HG03521 (cell line): ENCODE measurements at regions not wholly inside any gene's neighbourhood (a gene's known extent, or its start where the extent isn't known, plus 50 kb on each side); places are given as distances from the start of the nearest gene placed in this dataset.
A peak's percentile ranks its signal among the peaks of the same experiment; 100 is the strongest.

Experiments used
- ATAC-seq: cut with Tn5 transposase; IDR thresholded peaks from one replicate; pipeline ENCODE4 v1.9.1; 2021; ENCODE audit warnings: mild to moderate bottlenecking, moderate library complexity; ENCODE audit not compliant: unreplicated experiment

DNA sequence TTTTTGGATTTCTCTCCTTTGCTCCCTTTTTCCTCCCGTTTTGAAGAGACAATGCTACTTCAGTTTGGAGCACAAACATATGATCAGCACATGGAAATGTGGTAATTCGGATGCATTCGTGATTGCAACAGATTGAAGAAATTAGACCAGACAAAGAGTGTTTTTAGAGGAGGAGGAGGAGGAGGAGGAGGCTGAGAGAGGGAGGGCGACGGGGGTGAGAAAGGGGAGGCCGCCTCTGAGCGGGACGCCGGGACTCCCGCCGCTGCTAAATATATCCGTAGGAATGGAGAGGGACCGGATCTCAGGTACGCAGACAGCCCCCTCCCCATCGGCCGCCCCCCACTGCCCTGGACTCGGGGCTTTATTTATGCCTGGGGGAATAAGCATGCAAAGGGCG, 179.3 kb downstream of the SEC14L1 start:
- ATAC-seq = no peak

- no peak for ATAC-seq
Observed at GRCh38 chr17:77320485-77321256, 179.9 kb downstream of the SEC14L1 start.

DNA sequence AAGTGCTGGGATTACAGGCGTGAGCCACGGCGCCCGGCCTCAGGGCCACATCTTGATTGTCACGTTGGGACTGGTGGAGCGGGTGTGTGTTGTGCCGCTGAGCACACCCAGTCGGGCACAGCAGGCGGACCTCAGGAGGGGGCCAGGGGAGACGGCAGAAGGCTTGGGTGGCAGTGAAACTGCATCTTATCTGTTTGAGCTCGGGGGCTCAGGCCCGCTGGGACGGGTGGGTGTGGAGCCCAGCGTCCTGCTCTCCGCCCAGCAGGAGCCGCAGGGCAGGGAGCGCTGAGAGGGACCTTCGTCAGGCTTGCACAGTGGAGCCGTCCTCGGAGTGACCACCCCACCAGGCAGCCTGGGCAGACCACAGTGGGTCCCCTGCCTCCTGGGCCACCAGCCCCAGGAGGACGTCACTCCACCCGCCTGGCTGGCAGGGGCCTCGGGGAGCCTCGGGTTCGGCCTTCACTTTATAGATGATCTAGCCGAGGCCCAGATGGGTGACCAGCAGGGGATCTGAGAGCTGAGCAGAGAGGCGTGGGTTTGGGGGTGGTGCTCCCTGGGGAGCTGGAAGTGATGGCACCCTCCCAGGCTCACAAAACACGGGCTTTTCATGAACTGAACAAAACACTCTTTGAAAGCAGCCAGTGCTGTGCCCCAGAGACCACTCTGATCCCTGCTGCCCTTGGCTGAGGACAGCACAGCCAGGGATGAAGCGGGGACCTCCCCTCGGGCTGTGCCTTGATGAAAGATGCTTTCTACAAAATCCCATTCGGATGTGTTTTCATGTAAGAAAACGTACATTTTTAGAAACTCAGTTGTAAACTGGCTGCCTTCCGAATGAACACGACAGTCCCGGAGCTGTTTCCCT, 181.1 kb downstream of the SEC14L1 start:
- ATAC-seq = no peak

GRCh38 chr17:77322514-77323412, 182.0 kb downstream of the SEC14L1 start:
- ATAC-seq = no peak

- no peak for ATAC-seq
Observed at GRCh38 chr17:77323413-77324171, 182.8 kb downstream of the SEC14L1 start.

DNA sequence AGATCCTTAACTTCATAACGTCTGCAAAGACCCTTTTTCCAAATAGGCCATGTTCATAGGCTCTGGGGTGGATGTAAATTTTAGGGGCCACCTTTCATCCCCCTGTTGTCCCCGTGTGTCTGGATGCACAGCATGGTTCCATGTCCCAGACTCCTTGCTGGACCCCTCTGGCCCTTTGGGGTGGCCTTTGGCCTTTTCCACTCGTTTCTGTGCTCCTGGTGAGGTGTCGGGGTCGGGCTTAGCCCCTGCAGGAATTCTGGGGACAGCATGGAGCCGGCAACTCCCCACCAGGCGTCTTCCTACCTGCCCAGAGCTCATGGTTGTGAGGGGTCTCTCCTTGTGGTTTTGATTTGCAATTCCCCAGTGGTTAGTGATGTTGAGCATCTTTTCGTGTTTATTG, 183.5 kb downstream of the SEC14L1 start:
- no peak for ATAC-seq

GRCh38 chr17:77325577-77326075, 184.9 kb downstream of the SEC14L1 start:
- peak; percentile 17 for ATAC-seq

GRCh38 chr17:77326076-77326591, 185.4 kb downstream of the SEC14L1 start:
- no peak for ATAC-seq

GRCh38 chr17:77326636-77327035, 185.9 kb downstream of the SEC14L1 start:
- no peak for ATAC-seq

DNA sequence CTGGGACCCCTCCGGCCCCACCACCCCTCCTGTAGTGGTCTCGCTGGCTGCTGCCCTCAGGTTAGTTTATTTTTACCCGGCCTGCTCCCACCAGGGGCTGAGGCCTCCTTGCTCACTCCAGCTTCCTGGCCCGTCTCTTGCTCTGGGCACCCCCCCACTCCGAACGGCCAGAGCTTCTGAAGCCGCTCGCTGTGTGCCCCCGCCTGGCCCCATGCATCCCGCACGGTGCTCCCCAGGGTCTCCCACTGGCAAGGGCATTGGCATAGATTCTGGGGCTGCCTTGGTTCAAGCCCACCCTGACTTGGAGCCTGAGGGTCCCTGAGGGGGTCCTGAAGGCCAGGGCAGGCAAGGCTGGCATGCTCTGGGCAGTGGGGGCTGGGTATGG, 186.4 kb downstream of the SEC14L1 start:
- no peak for ATAC-seq

DNA sequence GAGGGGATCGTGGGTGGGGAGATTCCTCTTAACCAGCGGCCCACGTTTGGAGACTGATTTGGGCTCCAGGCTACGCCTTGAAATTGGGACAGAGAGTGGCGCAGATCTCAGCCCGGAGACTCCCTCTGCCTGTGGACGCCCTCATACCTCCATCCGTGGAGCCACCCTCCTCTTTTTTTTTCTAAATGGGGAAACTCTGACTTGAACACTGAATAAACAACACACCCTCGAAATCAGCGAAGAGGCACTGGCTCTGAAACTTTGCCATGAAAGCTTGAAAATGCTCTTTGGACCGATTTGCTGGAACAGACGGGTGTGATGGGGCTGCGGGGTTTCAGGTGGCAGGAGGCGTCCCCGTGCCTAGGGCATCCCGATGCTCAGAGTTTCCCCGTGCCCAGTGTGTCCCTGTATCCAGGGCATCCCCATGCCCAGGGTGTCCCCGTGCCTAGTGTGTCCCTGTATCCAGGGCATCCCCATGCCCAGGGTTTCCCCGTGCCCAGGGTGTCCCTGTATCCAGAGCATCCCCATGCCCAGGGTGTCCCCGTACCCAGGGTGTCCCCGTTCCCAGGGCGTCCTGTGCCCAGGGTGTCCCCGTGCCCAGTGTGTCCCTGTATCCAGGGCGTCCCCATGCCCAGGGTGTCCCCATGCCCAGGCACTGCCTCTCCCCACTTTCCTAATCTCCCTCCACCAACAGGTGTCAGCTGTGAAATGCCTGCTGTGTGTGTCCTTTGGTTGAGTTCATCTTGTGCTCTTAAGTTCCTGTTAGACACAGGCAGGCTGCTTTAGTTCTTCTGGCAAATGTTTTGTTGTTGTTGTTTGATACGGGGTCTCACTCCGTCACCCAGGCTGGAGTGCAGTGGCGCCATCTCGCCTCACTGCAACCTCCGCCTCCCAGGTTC, 187.0 kb downstream of the SEC14L1 start:
- no peak for ATAC-seq

DNA sequence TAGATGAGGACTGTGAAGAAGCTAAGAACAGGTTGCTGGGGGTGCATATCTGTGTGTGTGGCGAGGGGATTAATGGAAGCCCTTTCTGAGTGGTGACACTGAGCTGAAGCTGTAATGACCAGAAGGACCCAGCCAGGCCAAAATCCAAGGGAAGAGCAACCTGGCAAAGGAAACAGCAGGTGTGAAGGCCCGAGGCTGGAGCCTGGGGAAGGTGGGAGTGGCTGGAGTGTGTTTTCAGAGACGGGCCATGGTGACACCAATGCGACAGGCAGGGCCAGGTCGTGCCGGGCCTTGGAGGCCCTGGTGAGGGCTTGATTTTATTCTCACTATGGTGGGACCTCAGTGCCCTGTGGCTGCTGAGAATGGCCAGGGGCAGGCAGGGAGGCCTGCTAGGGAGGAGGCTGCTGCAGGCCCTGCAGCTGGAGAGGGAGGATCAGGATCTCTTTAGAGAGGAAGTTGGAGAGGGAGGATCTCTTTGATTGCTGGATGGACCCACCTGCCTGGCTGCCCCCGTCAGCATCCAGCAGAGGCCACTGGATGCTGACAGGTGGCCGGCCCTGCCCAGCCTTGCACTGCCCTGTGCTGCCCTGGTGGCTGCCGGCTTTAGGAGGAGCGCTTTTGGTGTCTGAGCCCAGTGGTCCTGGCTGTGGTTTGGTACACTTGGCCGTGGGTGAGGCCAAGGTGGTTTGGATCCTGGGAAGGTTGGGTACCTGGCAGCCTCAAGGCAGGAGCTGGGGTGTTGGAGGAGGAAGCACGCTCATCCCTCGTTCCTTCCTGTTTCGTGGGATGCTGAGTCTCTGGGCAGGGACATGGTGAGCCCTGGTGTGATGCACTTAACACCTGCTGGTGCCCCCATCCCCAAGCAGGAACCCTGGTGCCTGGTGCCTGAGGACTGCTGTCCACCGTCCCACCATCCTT, 188.3 kb downstream of the SEC14L1 start:
- no peak for ATAC-seq

GRCh38 chr17:77329741-77330531, 189.2 kb downstream of the SEC14L1 start:
- no peak for ATAC-seq

GRCh38 chr17:77330602-77331081, 189.9 kb downstream of the SEC14L1 start:
- ATAC-seq = no peak

DNA sequence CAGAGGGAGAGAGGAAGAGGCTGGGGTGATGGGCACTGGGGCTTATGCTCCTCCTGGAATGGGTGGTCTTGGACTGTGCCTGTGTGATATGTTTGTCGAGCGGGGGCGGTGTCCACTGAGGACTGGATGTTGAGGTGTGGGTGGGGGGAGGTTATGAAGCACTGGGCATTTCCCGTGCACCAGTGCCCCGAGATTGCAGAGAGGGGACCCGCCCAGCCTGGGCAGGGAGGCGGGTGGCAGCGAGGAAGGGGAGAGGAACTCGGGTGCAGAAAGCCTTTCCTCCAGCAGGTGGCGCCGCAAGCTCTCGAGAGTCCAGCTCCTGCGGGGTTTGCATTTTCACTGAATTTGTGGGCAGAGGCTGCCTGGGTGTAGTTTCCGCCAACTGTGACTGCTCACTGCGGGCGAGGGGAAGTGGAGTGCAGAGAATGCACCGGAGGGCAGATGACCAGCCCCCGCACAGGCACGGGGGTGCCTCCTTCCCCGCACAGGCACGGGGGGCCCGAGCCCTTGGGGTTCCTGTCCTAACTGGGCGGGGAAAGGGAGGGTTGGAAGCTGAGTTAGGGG, 190.6 kb downstream of the SEC14L1 start:
- peak; percentile 79 for ATAC-seq
